K562 (cell line): ENCODE measurements at regions not wholly inside any gene's neighbourhood (a gene's known extent, or its start where the extent isn't known, plus 50 kb on each side); places are given as distances from the start of the nearest gene placed in this dataset.

Source experiments
- ATAC-seq: fragments of 200-7000 bp; cut with Tn5 transposase; 3 replicates; pipeline ENCODE4 v1.9.1; 2020; ENCODE audit warnings: moderate library complexity
- BruUV-seq: library from RNA; stranded (reverse); fragments of 400-500 nt; replicated peaks from 2 replicates; lab custom pipeline; 2021; lab: Mats Ljungman, UMichigan
- CTCF ChIA-PET: fragments of 300-600 bp; formaldehyde crosslinking; extraction: SDS; loops from one replicate; lab custom pipeline; 2021; ENCODE audit warnings: low intra/inter-chr PET ratio; lab: Yijun Ruan, JAX
- POLR2A ChIA-PET: fragments of 300-600, 350-650 bp; sonication (Branson Sonifier 250); formaldehyde crosslinking; extraction: SDS; loops from one replicate; lab custom pipeline; 2021; ENCODE audit warnings: antibody characterized with exemption, inconsistent platforms; lab: Yijun Ruan, JAX
- DNase-seq, 4 experiments: peaks; one replicate each; pipeline versions ENCODE4 v3.0.0 to v3.0.0-alpha.2; 2011 to 2018; ENCODE audit warnings: low spot score in 3 of 4, mixed read lengths in 3 of 4; ENCODE audit errors: extremely low read depth in 1 of 4
- FAIRE-seq: peaks from 2 replicates; lab custom pipeline; 2011; peaks lifted over from hg19 to GRCh38; lab: Jason Lieb, UNC
- H2AFZ ChIP-seq: 2 replicates; pipeline ENCODE4 v1.6.0; 2011; ENCODE audit warnings: low read depth, low read length, control low read depth, inconsistent platforms
- H3K27ac ChIP-seq: fragments of 200-600 bp; 3 replicates; pipeline ENCODE4 v1.8.0; 2011; ENCODE audit warnings: low read depth, mild to moderate bottlenecking, control low read depth, inconsistent platforms, low read length, moderate library complexity, mixed read lengths; ENCODE audit errors: extremely low read depth
- H3K27me3 ChIP-seq, 2 experiments: fragments of 300-600 bp in 1 of 2; 2 replicates in 1 of 2; 3 replicates in 1 of 2; pipeline versions ENCODE4 v1.6.0 to v1.8.0; 2011; ENCODE audit warnings: inconsistent platforms in 2 of 2, low read length in 2 of 2, mild to moderate bottlenecking in 1 of 2, mixed read lengths in 1 of 2, moderate library complexity in 1 of 2; ENCODE audit not compliant: control insufficient read depth in 2 of 2, insufficient read depth in 2 of 2
- H3K36me3 ChIP-seq: fragments of 300-600 bp; 3 replicates; pipeline ENCODE4 v1.8.0; 2011; ENCODE audit warnings: mild to moderate bottlenecking, low read length, inconsistent platforms; ENCODE audit not compliant: control insufficient read depth, insufficient read depth
- H3K4me1 ChIP-seq, 2 experiments: fragments of 200-600 bp in 1 of 2; replicated peaks in 1 of 2; 2 replicates in 1 of 2; 3 replicates in 1 of 2; pipeline versions ENCODE4 v1.5.1 to v1.8.0; 2011; ENCODE audit warnings: inconsistent platforms in 2 of 2, low read length in 2 of 2, mild to moderate bottlenecking in 1 of 2, mixed read lengths in 1 of 2, moderate library complexity in 1 of 2; ENCODE audit not compliant: control insufficient read depth in 2 of 2, insufficient read depth in 2 of 2
- H3K4me2 ChIP-seq: 2 replicates; pipeline ENCODE4 v1.6.1; 2011; ENCODE audit warnings: low read length, control low read depth, inconsistent platforms, mixed read lengths; ENCODE audit not compliant: insufficient read depth
- H3K4me3 ChIP-seq: fragments of 200-600 bp; sonication (generic), shearing (Covaris generic); 2 replicates; pipeline ENCODE4 v1.5.1; 2016; ENCODE audit warnings: control low read depth, inconsistent platforms
- H3K79me2 ChIP-seq: fragments of 200-600 bp; 3 replicates; pipeline ENCODE4 v1.8.0; 2011; ENCODE audit warnings: low read length, inconsistent platforms; ENCODE audit not compliant: control insufficient read depth, insufficient read depth
- H3K9ac ChIP-seq, 2 experiments: 2 replicates each; pipeline versions ENCODE4 v1.6.0 to v1.6.1; 2011; ENCODE audit warnings: low read depth in 2 of 2, low read length in 2 of 2, control low read depth in 1 of 2, inconsistent platforms in 1 of 2, mild to moderate bottlenecking in 1 of 2, mixed read lengths in 1 of 2; ENCODE audit not compliant: insufficient read depth in 1 of 2
- H3K9me1 ChIP-seq: one replicate; pipeline ENCODE4 v1.6.0; 2011; ENCODE audit warnings: inconsistent platforms, mild to moderate bottlenecking, low read length, moderate library complexity; ENCODE audit not compliant: control insufficient read depth, insufficient read depth
- H3K9me3 ChIP-seq: replicated peaks from 2 replicates; pipeline ENCODE4 v1.5.1; 2011; ENCODE audit warnings: low read depth, low read length, inconsistent platforms; ENCODE audit not compliant: control insufficient read depth, insufficient read depth
- H4K20me1 ChIP-seq: replicated peaks from 2 replicates; pipeline ENCODE4 v1.6.1; 2011; ENCODE audit warnings: low read length, inconsistent platforms, mixed read lengths; ENCODE audit not compliant: control insufficient read depth, insufficient read depth
- ESRRA ChIP-seq: fragments of 450-650 bp; IDR thresholded peaks from 2 replicates; pipeline ENCODE4 v1.6.1; 2014; ENCODE audit warnings: low read depth, mild to moderate bottlenecking, moderate library complexity, borderline replicate concordance
- FIP1L1 ChIP-seq: fragments of 200-400 bp; formaldehyde crosslinking; IDR thresholded peaks from 2 replicates; pipeline ENCODE4 v1.6.1; 2018; ENCODE audit warnings: mild to moderate bottlenecking, low read depth, low read length; ENCODE audit not compliant: poor library complexity, severe bottlenecking
- GABPA ChIP-seq: fragments of 200-800 bp; sonication (Bioruptor generic); conservative IDR thresholded peaks from 2 replicates; pipeline ENCODE4 v1.6.1; 2016; ENCODE audit warnings: low read depth, missing genetic modification characterization, missing compliant biosample characterization
- IRF2 ChIP-seq: sonication (generic); formaldehyde crosslinking; IDR thresholded peaks from 2 replicates; pipeline ENCODE4 v1.8.1; 2022; ENCODE audit warnings: mild to moderate bottlenecking, missing genetic modification reagents
- NONO ChIP-seq, 2 experiments: fragments of 200-400 bp in 1 of 2; fragments of 450-650 bp in 1 of 2; formaldehyde crosslinking in 1 of 2; IDR thresholded peaks; 2 replicates each; pipeline ENCODE4 v1.6.1; 2017; ENCODE audit warnings: low read depth in 2 of 2, mild to moderate bottlenecking in 2 of 2, moderate library complexity in 2 of 2, low read length in 1 of 2
- NR4A1 ChIP-seq, 2 experiments: fragments of 250-450 bp in 1 of 2; fragments of 450-650 bp in 1 of 2; sonication (Bioruptor Pico) in 1 of 2; IDR thresholded peaks; 2 replicates each; pipeline versions ENCODE4 v1.4.0 to v1.6.1; 2016 to 2020; ENCODE audit warnings: mild to moderate bottlenecking in 2 of 2, missing compliant biosample characterization in 1 of 2, missing genetic modification characterization in 1 of 2, moderate library complexity in 1 of 2
- PML ChIP-seq: IDR thresholded peaks from 2 replicates; pipeline ENCODE4 v1.6.1; 2012; ENCODE audit warnings: low read length, inconsistent platforms
- POU5F1 ChIP-seq: fragments of 150-350 bp; IDR thresholded peaks from 2 replicates; pipeline ENCODE4 v1.6.1; 2014; ENCODE audit warnings: borderline replicate concordance, low read length, low read depth, mild to moderate bottlenecking; ENCODE audit not compliant: partially characterized antibody
- RAD21 ChIP-seq, 2 experiments: fragments of 250-450 bp in 1 of 2; fragments of 450-650 bp in 1 of 2; sonication (Bioruptor Pico) in 1 of 2; formaldehyde crosslinking in 1 of 2; IDR thresholded peaks in 1 of 2; conservative IDR thresholded peaks in 1 of 2; 2 replicates each; pipeline versions ENCODE4 v1.4.0 to v1.8.0; 2020 to 2022; ENCODE audit warnings: mild to moderate bottlenecking in 2 of 2, moderate library complexity in 1 of 2
- RFX7 ChIP-seq: fragments of 250-450 bp; sonication (Bioruptor Pico); IDR thresholded peaks from 2 replicates; pipeline ENCODE4 v1.5.1; 2021; ENCODE audit warnings: mild to moderate bottlenecking
- SREBF2 ChIP-seq: sonication (generic); formaldehyde crosslinking; IDR thresholded peaks from 2 replicates; pipeline ENCODE4 v1.4.0; 2020; ENCODE audit warnings: mild to moderate bottlenecking, missing genetic modification reagents
- SRSF9 ChIP-seq: fragments of 200-400 bp; formaldehyde crosslinking; IDR thresholded peaks from 2 replicates; pipeline ENCODE4 v1.6.1; 2017; ENCODE audit warnings: low read depth, low read length, borderline replicate concordance
- TAF1 ChIP-seq: IDR thresholded peaks from 2 replicates; pipeline ENCODE4 v1.6.1; 2011; ENCODE audit warnings: mild to moderate bottlenecking, low read length, moderate library complexity; ENCODE audit not compliant: insufficient read depth, control insufficient read depth, severe bottlenecking; ENCODE audit errors: extremely low read depth
- ZNF174 ChIP-seq: fragments of 250-450 bp; sonication (Bioruptor Pico); IDR thresholded peaks from 2 replicates; pipeline ENCODE4 v1.4.0; 2020; ENCODE audit warnings: mild to moderate bottlenecking
- ZNF184 ChIP-seq: sonication (generic); formaldehyde crosslinking; IDR thresholded peaks from 2 replicates; pipeline ENCODE4 v1.5.0; 2020; ENCODE audit warnings: missing genetic modification reagents
- ZNF408 ChIP-seq: fragments of 250-450 bp; sonication (Bioruptor Pico); IDR thresholded peaks from 2 replicates; pipeline ENCODE4 v1.4.0; 2020; ENCODE audit warnings: low read depth, mild to moderate bottlenecking, moderate library complexity
- ZNF41 ChIP-seq: fragments of 250-450 bp; sonication (Bioruptor Pico); conservative IDR thresholded peaks from 2 replicates; pipeline ENCODE4 v1.4.0; 2020; ENCODE audit warnings: mild to moderate bottlenecking
- ZNF77 ChIP-seq: fragments of 250-450 bp; sonication (Bioruptor Pico); IDR thresholded peaks from 2 replicates; pipeline ENCODE4 v1.5.0; 2020
- WGBS: fragments of 100-300 bp; shearing (Covaris generic); methylation state at CpG from one replicate; pipeline ENCODE4 v1.1.6; 2016; ENCODE audit warnings: low coverage, mixed read lengths; ENCODE audit not compliant: insufficient coverage; ENCODE audit errors: missing lambda C conversion rate; 5-methylcytosine and 5-hydroxymethylcytosine counted together
- in situ Hi-C: fragments of 300-500 bp; cut with MboI; formaldehyde crosslinking; loops from 4 replicates; pipeline ENCODE4 v1.15.0; 2018; ENCODE audit warnings: inconsistent platforms, mixed read lengths
- intact Hi-C: fragments of 100-400 bp; cut with micrococcal nuclease; formaldehyde crosslinking; loops from 2 replicates; pipeline ENCODE4 v1.14.2; 2022

- no peaks in the 10 kb centered on the region for H4K20me1 ChIP-seq
- ATAC-seq (no peak), FAIRE-seq (no peak), DNase-seq (no peak)
- no peaks in the 10 kb centered on the region for H3K27me3 ChIP-seq
- no peaks in the 10 kb centered on the region for H3K79me2 ChIP-seq
- intact Hi-C loops: no loop called here
- no TSS peak for BruUV-seq
- no peaks in the 10 kb centered on the region for H3K4me1 ChIP-seq
- peak overlapping the region; percentile 45; the same call in 1 of the 2 replicates for H2AFZ ChIP-seq
- TF ChIP-seq TAF1: no peak
- TF ChIP-seq NONO (IDR thresholded peaks at IDR 0.05; ENCODE audit: low read depth in 2 of 2, low read length in 1 of 2): no peak
- TF ChIP-seq SREBF2 (CRISPR knock-in tag): no peak
- TF ChIP-seq ZNF184 (CRISPR knock-in tag): no peak
- CTCF ChIA-PET: no interaction called here
- no peaks in the 10 kb centered on the region for H3K9me1 ChIP-seq
- in situ Hi-C loops: no loop called here
- H3K4me2 ChIP-seq: no peak overlapping the region
- H3K36me3 ChIP-seq: no peaks in the 10 kb centered on the region
- 0% methylated on average over 3 of the region's 3 CpGs for WGBS
- POLR2A ChIA-PET: no interaction called here
- no peak overlapping the region for H3K9ac ChIP-seq
- no peak overlapping the region for H3K27ac ChIP-seq
- no peaks in the 10 kb centered on the region for H3K9me3 ChIP-seq
- no peak overlapping the region for H3K4me3 ChIP-seq
These were observed 90.2 kb upstream of the FAM174A start for GRCh38 chr5:100444961-100445360.

DNA sequence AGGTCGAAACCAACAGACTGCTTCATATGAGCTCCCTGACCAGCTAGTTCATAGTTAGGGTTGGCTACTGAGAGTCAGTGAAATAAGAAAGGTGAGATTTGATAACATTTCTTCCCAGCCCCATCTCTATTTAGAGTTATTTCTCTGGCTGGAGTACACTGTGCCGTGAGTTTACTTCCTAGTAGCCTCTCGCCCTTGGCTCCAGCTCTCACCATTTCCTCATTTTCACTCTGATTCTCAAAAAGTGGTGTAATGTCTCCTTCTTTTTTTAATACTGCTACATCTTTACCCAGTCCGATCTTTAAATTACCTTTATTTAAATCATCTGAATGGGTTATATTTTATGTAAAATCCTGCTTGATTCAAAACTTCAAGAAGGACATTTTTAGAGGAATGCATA lies 100.4 kb upstream of the FAM174A start:
- Histone ChIP-seq H3K9me3 (no peaks in the 10 kb centered on the region), H3K27ac (no peak overlapping the region), H3K9ac (no peak overlapping the region), H3K4me1 (no peaks in the 10 kb centered on the region), H3K27me3 (no peaks in the 10 kb centered on the region), H3K9me1 (no peaks in the 10 kb centered on the region), H2AFZ (no peak overlapping the region), H3K36me3 (no peaks in the 10 kb centered on the region), H3K4me3 (no peak overlapping the region), H3K79me2 (no peaks in the 10 kb centered on the region), H4K20me1 (no peaks in the 10 kb centered on the region), H3K4me2 (no peak overlapping the region)
- WGBS: 0% methylated on average over 4 of the region's 4 CpGs
- FAIRE-seq (no peak), DNase-seq (no peak), ATAC-seq (no peak)
- no TSS peak for BruUV-seq
- TF ChIP-seq ZNF174: no peak
- no peak for TF ChIP-seq POU5F1
- no peak for TF ChIP-seq ZNF77
- no peak for TF ChIP-seq ESRRA
- TF ChIP-seq IRF2 (CRISPR knock-in tag): no peak
- TF ChIP-seq FIP1L1: no peak
- TF ChIP-seq SRSF9: no peak
- TF ChIP-seq GABPA (tag): no peak
- no peak for TF ChIP-seq RFX7 (CRISPR knock-in tag)
- TF ChIP-seq PML: no peak
- TF ChIP-seq ZNF41 (CRISPR knock-in tag): no peak
- no peak for TF ChIP-seq ZNF408
- no peak for TF ChIP-seq RAD21 (CRISPR knock-in tag; conservative IDR thresholded peaks at IDR 0.05 in 1 of 2, IDR thresholded peaks at IDR 0.05 in 1 of 2)
- TF ChIP-seq NR4A1 (CRISPR knock-in tag; IDR thresholded peaks at IDR 0.05): no peak
- no peak for TF ChIP-seq NR4A1 (tag; IDR thresholded peaks at IDR 0.05)
- intact Hi-C loops (no loop called here), in situ Hi-C loops (no loop called here)
- POLR2A ChIA-PET: no interaction called here
- CTCF ChIA-PET: no interaction called here
